HG03280 (cell line): ENCODE measurements at regions not wholly inside any gene's neighbourhood (a gene's known extent, or its start where the extent isn't known, plus 50 kb on each side); places are given as distances from the start of the nearest gene placed in this dataset.

ENCODE experiments used
- ATAC-seq: cut with Tn5 transposase; IDR thresholded peaks from one replicate; pipeline ENCODE4 v1.9.1; 2021; ENCODE audit warnings: mild to moderate bottlenecking, moderate library complexity; ENCODE audit not compliant: unreplicated experiment

GRCh38 chr1:59076612-59077011 is 220.3 kb upstream of the FGGY start:
- ATAC-seq: no peak

- ATAC-seq: no peak
These were observed 219.3 kb upstream of the FGGY start for GRCh38 chr1:59077466-59078069.

DNA sequence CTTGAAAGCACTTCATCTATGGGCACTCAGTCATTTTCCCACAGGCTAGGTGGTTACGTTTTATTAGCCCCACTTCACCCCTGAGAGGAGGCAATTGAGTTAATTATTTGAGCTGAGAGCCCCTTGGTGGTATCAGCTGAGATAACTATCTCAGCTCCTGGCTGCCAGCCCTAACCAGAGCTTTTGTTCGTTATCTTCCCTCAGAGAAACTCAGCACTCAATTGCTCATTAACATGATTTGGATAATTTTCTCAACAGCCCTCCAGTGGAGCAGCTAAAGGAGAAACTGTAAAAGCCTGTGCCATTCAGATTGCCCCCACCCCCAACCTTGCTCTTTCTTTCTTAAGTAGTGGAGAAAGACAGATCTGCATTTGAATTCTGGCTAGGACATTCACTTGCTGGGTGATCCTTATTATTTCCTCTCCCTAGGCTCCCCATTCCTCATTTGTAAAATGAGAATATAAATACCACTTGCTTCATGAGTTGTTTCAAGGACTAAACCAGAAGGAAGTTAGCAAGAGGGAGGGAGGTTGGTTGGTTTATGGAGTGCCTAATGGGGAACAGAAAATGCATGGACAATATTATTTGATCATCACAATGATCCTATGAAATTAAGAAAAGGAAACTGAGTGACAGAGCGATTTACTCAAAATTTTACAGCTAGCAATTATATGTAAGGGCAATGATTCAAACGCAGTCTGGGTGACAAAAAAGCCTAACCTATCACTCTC is 218.7 kb upstream of the FGGY start:
- no peak for ATAC-seq

GRCh38 chr1:59078866-59079265 is 218.0 kb upstream of the FGGY start:
- ATAC-seq: no peak

DNA sequence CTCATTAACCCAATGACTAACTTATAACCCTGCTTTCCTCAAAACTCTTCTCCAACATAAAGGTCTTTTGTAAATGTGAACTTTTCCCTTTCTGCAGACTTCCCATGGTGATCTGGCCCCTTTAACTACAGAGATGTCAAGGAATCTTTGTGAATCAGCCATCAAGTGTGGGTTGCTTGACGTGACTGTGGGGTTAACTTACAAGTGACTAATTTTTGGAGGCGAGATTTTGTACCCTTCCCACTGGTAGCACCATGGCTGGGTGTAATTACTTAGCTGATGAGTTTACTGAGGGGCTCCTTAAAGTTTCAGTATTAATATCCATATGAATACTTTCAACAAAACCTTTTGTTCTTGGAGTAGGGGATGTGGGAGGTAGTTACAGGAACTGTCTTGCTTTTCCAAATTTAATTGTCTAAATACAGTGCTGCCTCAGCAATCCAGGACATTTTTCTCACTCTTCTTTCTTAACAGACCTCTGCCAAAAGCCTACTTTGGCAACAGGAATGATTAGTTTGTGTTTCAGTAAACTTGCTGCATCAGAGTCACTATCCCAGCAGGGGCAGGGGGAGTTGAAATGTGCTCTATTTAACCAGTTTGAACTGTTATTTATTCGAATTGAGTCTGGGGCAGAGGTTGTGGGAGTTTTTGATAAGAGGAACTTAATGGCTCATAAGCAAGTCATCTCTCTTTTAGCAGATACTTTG is 217.3 kb upstream of the FGGY start:
- ATAC-seq: no peak

GRCh38 chr1:59081181-59081580 is 215.7 kb upstream of the FGGY start:
- ATAC-seq: no peak

DNA sequence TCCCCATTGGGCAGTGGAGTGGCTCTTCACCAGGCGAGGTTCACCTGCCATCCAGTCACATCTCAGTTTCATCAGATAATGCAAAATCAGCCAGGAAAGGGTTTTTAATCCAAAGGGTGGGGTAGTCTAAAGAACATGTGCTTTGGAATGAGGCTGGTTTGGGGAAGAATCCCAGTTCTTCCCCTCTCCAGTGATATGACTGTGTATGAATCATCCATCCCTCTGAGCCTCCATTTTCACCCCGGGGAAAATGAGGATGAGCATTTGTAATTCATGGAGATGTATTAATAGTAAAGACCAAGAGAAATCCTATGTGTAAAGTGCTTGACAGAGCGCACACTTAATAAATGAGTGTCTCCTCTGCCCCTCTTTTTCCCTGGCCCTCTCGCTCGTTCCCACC is 215.1 kb upstream of the FGGY start:
- ATAC-seq: no peak

GRCh38 chr1:59083946-59084865 is 212.7 kb upstream of the FGGY start:
- no peak for ATAC-seq

DNA sequence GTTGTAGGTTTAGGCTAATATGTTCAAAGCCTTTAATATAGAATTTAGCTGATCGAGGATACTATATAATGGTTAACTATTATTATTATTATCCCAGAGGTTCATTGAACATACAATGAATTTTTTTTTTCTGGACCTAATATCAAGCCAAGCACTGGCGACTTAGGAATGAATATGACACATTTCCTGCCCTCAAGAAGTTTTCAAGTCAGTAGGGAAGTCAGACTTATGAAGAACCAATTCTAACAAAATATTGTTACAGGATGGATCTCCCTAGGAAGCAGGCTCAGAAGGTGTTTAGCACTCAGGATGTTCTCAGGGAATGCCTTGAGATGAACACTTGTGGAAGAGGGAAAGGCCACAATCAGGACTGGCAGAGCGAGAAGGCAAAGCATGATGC is 211.8 kb upstream of the FGGY start:
- no peak for ATAC-seq

- no peak for ATAC-seq
These were observed 207.7 kb upstream of the FGGY start for GRCh38 chr1:59089036-59089798.

DNA sequence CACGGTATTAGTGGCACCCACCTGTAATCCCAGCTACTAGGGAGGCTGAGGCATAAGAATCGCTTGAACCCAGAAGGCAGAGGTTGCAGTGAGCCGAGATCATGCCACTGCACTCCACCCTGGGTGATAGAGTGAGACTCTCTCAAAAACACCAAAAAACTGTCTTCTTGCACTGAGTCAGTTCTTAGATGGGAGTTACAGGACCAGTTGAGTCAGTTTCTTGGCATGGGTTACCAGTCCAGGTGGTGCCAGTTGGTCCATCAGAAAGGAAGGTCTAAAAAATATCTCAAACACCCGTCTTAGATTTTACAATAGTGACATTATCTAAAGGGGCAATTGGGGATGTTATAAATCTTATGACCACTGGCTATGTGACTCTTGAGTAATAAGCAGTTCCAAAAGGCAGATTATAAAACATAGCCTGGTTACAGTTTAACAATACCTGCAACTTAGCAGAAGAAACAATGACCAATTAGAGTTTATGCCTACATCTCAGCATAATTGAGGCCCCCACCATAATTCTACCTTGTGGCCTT is 206.9 kb upstream of the FGGY start:
- no peak for ATAC-seq

DNA sequence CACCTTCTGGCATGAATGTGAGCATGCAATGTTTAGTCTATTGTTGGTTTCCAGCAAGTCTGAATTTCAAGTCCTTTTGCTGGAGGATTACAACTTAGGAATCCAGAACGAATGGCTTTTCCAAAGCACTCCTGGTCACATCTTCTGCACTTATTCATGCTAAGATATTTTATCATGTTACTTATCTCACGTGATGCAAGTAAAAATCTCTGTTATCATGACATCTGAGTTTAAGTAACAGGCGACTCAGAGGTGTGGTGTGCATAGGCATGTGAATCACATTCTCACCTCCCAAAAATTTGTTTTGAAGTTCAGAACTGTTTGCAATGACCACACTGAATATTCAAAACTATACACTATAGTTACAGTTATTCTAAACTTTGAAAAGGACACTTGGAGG is 204.8 kb upstream of the FGGY start:
- ATAC-seq: no peak

- no peak for ATAC-seq
These were observed 202.9 kb upstream of the FGGY start for GRCh38 chr1:59094001-59094400.

- ATAC-seq: no peak
These were observed 200.4 kb upstream of the FGGY start for GRCh38 chr1:59096501-59096900.

- ATAC-seq: no peak
These were observed 198.2 kb upstream of the FGGY start for GRCh38 chr1:59098655-59099054.

DNA sequence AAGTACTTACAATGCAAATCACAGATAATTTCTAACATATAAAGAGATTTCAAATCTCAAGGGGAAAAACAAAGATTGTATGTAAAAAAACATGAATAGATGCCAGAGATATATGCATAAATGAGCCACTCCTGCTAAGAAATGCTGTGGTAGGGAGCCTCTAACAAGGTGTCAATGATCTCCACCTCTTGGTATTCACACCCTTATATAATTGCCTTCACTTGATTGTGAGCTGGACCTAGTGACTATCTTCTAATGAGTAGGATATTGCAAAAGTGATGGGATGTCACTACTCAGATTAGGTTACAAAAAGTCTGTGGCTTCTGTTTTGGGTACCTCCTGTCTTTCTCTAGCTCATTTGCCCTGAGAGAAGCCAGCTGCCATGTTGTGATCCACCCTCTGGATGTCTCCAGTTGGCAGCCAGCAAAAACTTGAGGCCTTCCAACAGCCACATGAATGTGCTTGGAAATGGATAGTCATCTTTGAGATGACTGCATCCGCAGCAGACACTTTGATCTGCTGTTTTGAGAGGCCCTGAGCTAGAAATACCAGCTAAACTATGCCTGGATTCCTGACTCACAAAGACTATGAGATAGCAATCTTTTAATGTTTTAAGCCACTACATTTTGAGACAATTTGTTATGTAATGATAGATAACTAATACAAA is 196.1 kb upstream of the FGGY start:
- no peak for ATAC-seq

DNA sequence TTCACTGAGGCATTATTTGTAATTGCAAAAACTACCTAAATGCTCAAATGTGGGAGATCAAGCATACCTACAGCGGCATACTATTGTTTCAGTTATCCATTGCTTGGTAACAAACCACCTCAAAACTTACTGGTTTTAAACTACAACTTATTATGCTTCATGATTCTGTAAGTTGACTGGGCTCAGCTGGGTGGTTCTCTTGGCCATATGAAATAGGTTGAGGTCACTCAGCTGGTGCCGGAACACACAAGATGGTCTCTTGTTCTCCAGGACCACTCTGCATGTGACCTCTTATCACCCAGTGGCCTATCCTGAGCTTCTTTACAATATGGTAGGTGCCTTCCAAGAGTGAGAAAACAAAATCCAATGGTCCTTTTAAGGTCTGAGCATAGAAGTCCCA is 195.4 kb upstream of the FGGY start:
- ATAC-seq: no peak

GRCh38 chr1:59103457-59103856 is 193.4 kb upstream of the FGGY start:
- ATAC-seq: no peak

GRCh38 chr1:59104191-59104760 is 192.6 kb upstream of the FGGY start:
- no peak for ATAC-seq
